ENCODE measurements at regions not wholly inside any gene's neighbourhood (a gene's known extent, or its start where the extent isn't known, plus 50 kb on each side); places are given as distances from the start of the nearest gene placed in this dataset.

GRCh38 chr16:85991856-85992255 lies 92.9 kb downstream of the IRF8 start:
- TF ChIP-seq CTCF (IDR thresholded peaks at IDR 0.05) (no peak), RAD21 (conservative IDR thresholded peaks at IDR 0.05 in 1 of 2, IDR thresholded peaks at IDR 0.05 in 1 of 2) (no peak), GATA3 (IDR thresholded peaks at IDR 0.05; ENCODE audit: borderline replicate concordance) (no peak), HDAC2 (IDR thresholded peaks at IDR 0.05) (no peak), POLR2A (IDR thresholded peaks at IDR 0.05; ENCODE audit: low read length) (no peak), BCL3 (IDR thresholded peaks at IDR 0.05) (no peak), JUN (IDR thresholded peaks at IDR 0.05) (no peak), REST (IDR thresholded peaks at IDR 0.05) (no peak), SMC3 (IDR thresholded peaks at IDR 0.05) (no peak), EP300 (IDR thresholded peaks at IDR 0.05) (no peak)

Data from A549 (cell line).